Esophagus muscularis mucosa (tissue), 4 donors: ENCODE measurements at regions not wholly inside any gene's neighbourhood (a gene's known extent, or its start where the extent isn't known, plus 50 kb on each side); places are given as distances from the start of the nearest gene placed in this dataset.

Experiments used
- DNase-seq: peaks from one replicate; pipeline ENCODE4 v3.0.0-alpha.2; 2017; ENCODE audit errors: extremely low spot score
- H3K27ac ChIP-seq, 4 donors: fragments of 200-600 bp; sonication (generic); replicated peaks in 1 of 4; 1 replicate in 3 of 4; 2 replicates in 1 of 4; pipeline ENCODE4 v1.5.1; 2016 to 2019; ENCODE audit warnings: mild to moderate bottlenecking in 1 of 4
- H3K27me3 ChIP-seq, 4 donors: fragments of 200-600 bp; sonication (generic); one replicate each; pipeline versions ENCODE4 v1.5.1 to v1.6.0; 2016 to 2019
- H3K36me3 ChIP-seq, 4 donors: fragments of 200-600 bp; sonication (generic); one replicate each; pipeline ENCODE4 v1.5.1; 2016 to 2019
- H3K4me1 ChIP-seq, 4 donors: fragments of 200-600 bp; sonication (generic); one replicate each; pipeline ENCODE4 v1.5.1; 2016 to 2019
- H3K4me3 ChIP-seq, 4 donors: fragments of 200-600 bp; sonication (generic); 1 replicate in 2 of 4; 2 replicates in 2 of 4; pipeline ENCODE4 v1.5.1; 2016 to 2019; ENCODE audit warnings: mild to moderate bottlenecking in 4 of 4, moderate library complexity in 1 of 4
- H3K9me3 ChIP-seq, 4 donors: fragments of 200-600 bp; sonication (generic); 1 replicate in 3 of 4; 2 replicates in 1 of 4; pipeline ENCODE4 v1.5.1; 2016 to 2019
- EP300 ChIP-seq: sonication (generic); formaldehyde crosslinking; IDR thresholded peaks from one replicate; pipeline ENCODE4 v1.6.1; 2017; ENCODE audit warnings: antibody characterized with exemption
- POLR2A ChIP-seq: fragments of 450-650 bp; IDR thresholded peaks from one replicate; pipeline ENCODE4 v1.6.1; 2017; ENCODE audit warnings: antibody characterized with exemption, moderate library complexity, mild to moderate bottlenecking, low read depth
- POLR2AphosphoS5 ChIP-seq, 2 donors: sonication (generic); formaldehyde crosslinking; IDR thresholded peaks; one replicate each; pipeline ENCODE4 v1.6.1; 2017; ENCODE audit warnings: antibody characterized with exemption in 2 of 2
- WGBS: methylation state at CpG from one replicate; pipeline ENCODE4 v1.1.5; 2018; 5-methylcytosine and 5-hydroxymethylcytosine counted together
- intact Hi-C: fragments of 100-400 bp; cut with DNase I; formaldehyde crosslinking; loops from one replicate; pipeline ENCODE4 v1.15.1; 2023
- TF ChIP-seq, protein P1 (sequence below), 3 experiments: fragments of 200-600 bp in 2 of 3; fragments of 450-650 bp in 1 of 3; sonication (generic) in 2 of 3; IDR thresholded peaks; one replicate each; pipeline ENCODE4 v1.5.1; 2017 to 2019; ENCODE audit warnings: antibody characterized with exemption in 3 of 3, mild to moderate bottlenecking in 2 of 3, moderate library complexity in 1 of 3

DNA sequence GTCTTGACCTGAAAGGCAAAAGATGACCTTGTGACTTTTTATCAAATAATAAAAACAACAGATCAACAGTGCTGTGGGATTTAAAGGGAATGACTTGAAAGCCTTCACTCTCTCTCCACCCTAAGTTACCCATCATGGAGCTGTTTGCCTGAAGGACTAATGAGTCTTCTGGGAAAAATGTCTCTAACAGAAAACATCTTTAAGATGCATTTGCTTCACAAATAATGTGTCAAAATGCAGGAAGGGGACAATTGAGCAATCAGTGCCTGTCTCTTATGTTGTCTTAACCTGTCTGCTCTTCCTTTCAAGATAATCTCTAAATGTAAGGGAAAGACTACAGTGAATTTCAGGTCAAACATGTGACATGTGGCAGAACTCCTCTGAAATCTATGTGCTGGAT lies 766.6 kb downstream of the PDHA2 start:
- Histone ChIP-seq H3K4me1 (no peaks in the 10 kb centered on the region), H3K36me3 (no peaks in the 10 kb centered on the region), H3K27ac (no peak overlapping the region), H3K9me3 (no peaks in the 10 kb centered on the region), H3K4me3 (no peak overlapping the region), H3K27me3 (no peaks in the 10 kb centered on the region)
- TF ChIP-seq, protein P1, sequence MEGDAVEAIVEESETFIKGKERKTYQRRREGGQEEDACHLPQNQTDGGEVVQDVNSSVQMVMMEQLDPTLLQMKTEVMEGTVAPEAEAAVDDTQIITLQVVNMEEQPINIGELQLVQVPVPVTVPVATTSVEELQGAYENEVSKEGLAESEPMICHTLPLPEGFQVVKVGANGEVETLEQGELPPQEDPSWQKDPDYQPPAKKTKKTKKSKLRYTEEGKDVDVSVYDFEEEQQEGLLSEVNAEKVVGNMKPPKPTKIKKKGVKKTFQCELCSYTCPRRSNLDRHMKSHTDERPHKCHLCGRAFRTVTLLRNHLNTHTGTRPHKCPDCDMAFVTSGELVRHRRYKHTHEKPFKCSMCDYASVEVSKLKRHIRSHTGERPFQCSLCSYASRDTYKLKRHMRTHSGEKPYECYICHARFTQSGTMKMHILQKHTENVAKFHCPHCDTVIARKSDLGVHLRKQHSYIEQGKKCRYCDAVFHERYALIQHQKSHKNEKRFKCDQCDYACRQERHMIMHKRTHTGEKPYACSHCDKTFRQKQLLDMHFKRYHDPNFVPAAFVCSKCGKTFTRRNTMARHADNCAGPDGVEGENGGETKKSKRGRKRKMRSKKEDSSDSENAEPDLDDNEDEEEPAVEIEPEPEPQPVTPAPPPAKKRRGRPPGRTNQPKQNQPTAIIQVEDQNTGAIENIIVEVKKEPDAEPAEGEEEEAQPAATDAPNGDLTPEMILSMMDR (IDR thresholded peaks at IDR 0.05): no peak
- TF ChIP-seq POLR2AphosphoS5 (IDR thresholded peaks at IDR 0.05): no peak
- no peak for TF ChIP-seq EP300
- no peak for TF ChIP-seq POLR2A
- intact Hi-C loops: no loop called here
- no peak for DNase-seq

DNA sequence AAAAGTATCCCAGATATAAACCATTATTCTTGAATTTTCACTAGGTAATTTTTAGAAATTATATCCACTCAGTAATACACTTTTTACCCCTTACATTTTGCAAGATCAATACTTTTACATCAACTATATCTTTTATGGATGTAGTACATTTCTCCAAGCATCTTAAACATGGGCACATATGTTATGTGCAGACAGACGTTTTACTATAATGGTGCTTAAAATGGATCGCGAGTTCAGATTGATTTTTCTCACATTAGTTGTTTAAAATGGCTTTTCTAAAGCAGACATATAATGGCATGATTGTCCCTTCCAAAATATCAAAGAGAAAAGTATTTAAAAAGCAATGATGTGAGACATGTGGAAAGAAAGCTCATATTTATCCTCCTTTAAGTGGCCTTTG lies 786.1 kb downstream of the PDHA2 start:
- TF ChIP-seq, protein P1 (IDR thresholded peaks at IDR 0.05): no peak
- TF ChIP-seq POLR2A (no peak), EP300 (no peak), POLR2AphosphoS5 (IDR thresholded peaks at IDR 0.05) (no peak)
- H3K27ac ChIP-seq: no peak overlapping the region
- H3K4me1 ChIP-seq: no peaks in the 10 kb centered on the region
- 86% methylated on average over 3 of the region's 3 CpGs for WGBS
- H3K27me3 ChIP-seq: no peaks in the 10 kb centered on the region
- H3K9me3 ChIP-seq: no peaks in the 10 kb centered on the region
- H3K4me3 ChIP-seq: no peak overlapping the region
- no peaks in the 10 kb centered on the region for H3K36me3 ChIP-seq
- DNase-seq: no peak
- intact Hi-C loops: no loop called here

DNA sequence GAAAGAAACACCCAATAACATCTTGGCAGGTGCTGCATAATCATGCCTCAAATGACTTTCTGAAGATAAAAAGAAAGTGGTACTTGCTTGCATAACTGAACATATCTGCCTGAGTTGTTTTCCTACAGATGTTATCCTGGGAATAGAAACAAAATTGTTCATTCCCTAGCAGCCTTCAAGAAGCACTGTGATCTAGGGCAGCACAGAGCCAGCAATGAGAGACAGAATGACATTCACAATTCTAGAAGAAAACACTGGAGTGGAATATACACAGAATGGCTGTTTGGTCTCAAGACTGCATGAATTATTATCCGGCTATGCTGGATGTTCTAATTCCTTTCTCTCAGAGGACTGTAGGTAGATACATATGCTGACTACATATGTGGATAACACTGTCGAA lies 790.9 kb downstream of the PDHA2 start:
- DNase-seq: no peak

DNA sequence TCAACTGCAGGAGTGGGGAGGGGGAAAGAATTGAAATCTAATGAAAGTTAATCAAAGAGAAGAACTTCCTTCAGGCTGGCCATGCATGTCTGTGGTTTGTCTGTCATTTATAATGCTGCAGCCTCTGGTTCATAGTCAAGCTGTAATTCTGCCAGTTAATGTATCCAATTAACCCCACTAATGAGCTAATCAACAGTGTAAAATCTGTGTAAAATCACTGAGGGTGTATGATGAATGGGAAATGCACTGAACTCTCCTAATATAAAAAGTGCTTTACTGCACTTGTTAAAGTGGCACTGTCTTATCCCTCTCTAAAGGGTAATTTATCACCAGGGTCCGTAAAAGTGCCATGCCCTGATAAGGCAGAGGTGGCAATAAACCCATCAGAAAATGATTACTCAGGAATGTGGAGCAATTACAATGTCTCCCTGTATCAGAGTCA lies 798.1 kb downstream of the PDHA2 start:
- TF ChIP-seq, protein P1 (IDR thresholded peaks at IDR 0.05): no peak
- TF ChIP-seq EP300 (no peak), POLR2A (no peak), POLR2AphosphoS5 (IDR thresholded peaks at IDR 0.05) (no peak)
- H3K4me1 ChIP-seq: no peaks in the 10 kb centered on the region
- no peaks in the 10 kb centered on the region for H3K36me3 ChIP-seq
- WGBS: 69% methylated on average over 1 of the region's 1 CpG
- H3K27me3 ChIP-seq: no peaks in the 10 kb centered on the region
- no peak overlapping the region for H3K4me3 ChIP-seq
- H3K9me3 ChIP-seq: no peaks in the 10 kb centered on the region
- no peak for DNase-seq
- intact Hi-C loops: no loop called here
- H3K27ac ChIP-seq: no peak overlapping the region

More for the DNA sequence above, 790.9 kb downstream of the PDHA2 start:
- 69% methylated on average over 2 of the region's 2 CpGs for WGBS
- Histone ChIP-seq H3K9me3 (no peaks in the 10 kb centered on the region), H3K27ac (no peak overlapping the region), H3K4me3 (no peak overlapping the region), H3K36me3 (no peaks in the 10 kb centered on the region), H3K27me3 (no peaks in the 10 kb centered on the region), H3K4me1 (no peaks in the 10 kb centered on the region)
- TF ChIP-seq POLR2A: no peak
- TF ChIP-seq, protein P1 (IDR thresholded peaks at IDR 0.05): no peak
- no peak for TF ChIP-seq POLR2AphosphoS5 (IDR thresholded peaks at IDR 0.05)
- no peak for TF ChIP-seq EP300
- intact Hi-C loops: no loop called here

DNA sequence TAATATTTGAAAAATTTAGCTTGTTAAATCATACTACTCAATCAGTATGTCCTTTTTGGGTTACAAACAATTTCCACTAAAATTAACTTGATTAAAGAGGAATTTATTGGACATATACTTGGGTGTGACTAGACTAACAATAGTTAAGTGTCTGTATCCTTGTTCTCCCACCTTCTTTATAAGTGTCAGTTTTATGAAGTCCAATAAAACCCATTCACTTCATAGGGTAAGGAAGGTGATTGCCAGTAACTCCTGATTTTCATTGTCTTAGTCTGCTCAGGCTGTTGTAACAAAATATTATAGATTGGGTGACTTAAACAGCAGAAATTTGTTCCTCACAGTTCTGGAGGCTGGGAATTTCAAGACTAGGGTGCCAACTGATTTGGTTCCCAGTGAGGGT lies 800.0 kb downstream of the PDHA2 start:
- H3K4me3 ChIP-seq: no peak overlapping the region
- DNase-seq: no peak
- intact Hi-C loops: no loop called here
- H3K27ac ChIP-seq: no peak overlapping the region
- no peaks in the 10 kb centered on the region for H3K9me3 ChIP-seq
- H3K36me3 ChIP-seq: no peaks in the 10 kb centered on the region
- H3K27me3 ChIP-seq: no peaks in the 10 kb centered on the region
- TF ChIP-seq POLR2AphosphoS5 (IDR thresholded peaks at IDR 0.05) (no peak), EP300 (no peak), POLR2A (no peak)
- TF ChIP-seq, protein P1 (IDR thresholded peaks at IDR 0.05): no peak
- H3K4me1 ChIP-seq: no peaks in the 10 kb centered on the region
